ENCODE measurements at regions not wholly inside any gene's neighbourhood (a gene's known extent, or its start where the extent isn't known, plus 50 kb on each side); places are given as distances from the start of the nearest gene placed in this dataset.

- DNase-seq (ENCODE audit: low read depth, low spot score): no peak
These were observed 159.2 kb downstream of the RPS12 start for GRCh38 chr6:132973514-132973993.

DNA sequence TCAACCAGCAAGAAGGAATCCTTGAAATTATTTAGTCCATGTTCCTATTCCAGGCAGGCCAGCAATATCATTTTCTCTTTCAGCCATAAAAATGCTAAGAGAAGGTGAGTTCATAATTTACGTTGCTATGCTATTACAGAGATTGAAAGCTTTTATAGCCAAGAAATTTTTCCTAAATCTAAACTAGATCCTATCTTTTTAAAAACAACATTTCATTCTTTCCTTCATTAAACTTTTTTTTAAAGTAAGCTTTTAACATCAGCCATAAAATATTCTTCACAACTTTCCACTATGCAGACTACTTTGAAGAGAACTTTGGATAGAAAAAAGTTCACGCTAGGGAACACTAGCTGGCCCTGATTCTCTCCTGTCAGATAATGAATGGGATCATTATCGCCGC is 159.8 kb downstream of the RPS12 start:
- no peak for DNase-seq (ENCODE audit: low read depth, low spot score)

DNA sequence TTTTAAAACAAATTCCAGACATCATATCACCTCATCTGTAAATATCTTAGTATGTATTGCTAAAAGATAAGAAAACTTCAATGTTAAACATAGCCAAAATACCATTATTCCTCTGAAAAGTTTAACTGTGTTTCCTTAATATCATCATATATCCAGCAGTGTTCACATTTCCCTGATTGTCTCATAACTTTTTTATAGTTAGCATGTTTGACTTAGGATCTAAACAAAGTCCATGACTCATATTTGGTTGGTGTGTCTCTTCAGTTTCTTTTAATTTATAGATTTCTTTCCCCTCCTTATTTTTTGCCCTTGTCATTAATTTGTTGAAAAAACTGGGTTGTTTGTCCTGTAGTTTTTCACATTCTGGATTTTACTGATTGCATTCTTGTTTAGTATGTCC is 163.0 kb downstream of the RPS12 start:
- DNase-seq (ENCODE audit: low read depth, low spot score): no peak

- DNase-seq (ENCODE audit: low read depth, low spot score): no peak
These were observed 164.3 kb downstream of the RPS12 start for GRCh38 chr6:132978685-132979084.

GRCh38 chr6:132993738-132994137 is 179.4 kb downstream of the RPS12 start:
- no peak for DNase-seq (ENCODE audit: low read depth, low spot score)

DNA sequence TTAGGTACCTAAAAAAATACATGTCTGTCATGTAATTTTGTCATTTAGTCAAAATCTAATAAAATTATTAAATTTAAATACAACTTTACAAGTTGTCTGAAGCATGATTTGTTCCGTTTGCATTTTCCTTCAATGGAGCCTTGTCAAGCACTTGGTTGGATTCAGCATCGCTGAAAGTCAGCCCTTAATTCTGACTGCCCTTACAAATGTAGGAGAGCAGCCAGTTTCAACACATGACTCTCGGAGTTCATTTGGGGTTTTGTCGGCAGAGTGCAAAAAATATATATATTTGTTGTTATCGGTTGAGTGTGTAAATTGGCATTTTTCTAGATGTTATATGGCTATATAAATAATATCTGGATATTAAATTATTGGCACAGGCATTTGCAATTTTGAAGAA is 180.6 kb downstream of the RPS12 start:
- no peak for DNase-seq (ENCODE audit: low read depth, low spot score)

DNA sequence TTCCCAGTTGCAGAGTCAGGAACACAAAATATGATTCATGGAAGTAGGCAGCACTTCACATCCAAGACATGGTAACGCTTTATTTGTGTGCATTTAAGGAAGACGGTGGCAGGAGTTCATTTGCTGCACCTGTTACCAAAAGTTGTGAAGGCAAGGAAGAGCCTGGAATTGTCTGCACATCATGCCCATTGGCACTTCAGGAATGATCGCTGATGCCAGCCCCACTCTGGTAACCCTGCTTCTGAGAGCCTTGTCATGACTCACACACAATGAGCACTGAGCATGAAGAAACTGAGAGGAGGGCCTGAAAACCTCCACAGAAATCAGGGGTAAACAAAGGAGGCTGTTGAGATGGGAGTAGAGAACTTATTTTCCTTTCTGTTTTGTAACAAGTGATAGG is 181.1 kb downstream of the RPS12 start:
- no peak for DNase-seq (ENCODE audit: low read depth, low spot score)

- DNase-seq (ENCODE audit: low read depth, low spot score): no peak
These were observed 184.0 kb downstream of the RPS12 start for GRCh38 chr6:132998418-132998817.

- no peak for DNase-seq (ENCODE audit: low read depth, low spot score)
These were observed 186.7 kb downstream of the RPS12 start for GRCh38 chr6:133001040-133001565.

GRCh38 chr6:133004304-133004884 is 190.0 kb downstream of the RPS12 start:
- no peak for DNase-seq (ENCODE audit: low read depth, low spot score)

DNA sequence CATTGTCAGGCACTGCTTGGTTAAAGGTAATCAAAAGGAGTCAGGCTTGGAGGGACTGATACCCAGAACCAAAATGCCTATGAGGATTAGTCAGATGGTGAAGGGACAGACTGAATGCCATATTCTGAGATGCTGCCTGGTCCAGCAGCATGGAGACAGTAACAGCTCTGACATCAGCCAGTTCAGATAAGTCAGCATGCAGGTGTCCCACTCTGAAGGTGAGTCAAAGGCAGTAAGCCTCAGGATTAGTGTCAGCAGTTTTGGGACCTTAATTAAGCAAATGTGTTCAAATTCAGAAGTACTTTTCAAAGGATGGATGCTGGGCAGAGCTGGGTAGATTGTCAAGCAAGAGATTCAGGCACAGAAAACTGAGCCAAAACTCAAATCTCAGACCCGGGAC is 198.4 kb downstream of the RPS12 start:
- DNase-seq (ENCODE audit: low read depth, low spot score): no peak

DNA sequence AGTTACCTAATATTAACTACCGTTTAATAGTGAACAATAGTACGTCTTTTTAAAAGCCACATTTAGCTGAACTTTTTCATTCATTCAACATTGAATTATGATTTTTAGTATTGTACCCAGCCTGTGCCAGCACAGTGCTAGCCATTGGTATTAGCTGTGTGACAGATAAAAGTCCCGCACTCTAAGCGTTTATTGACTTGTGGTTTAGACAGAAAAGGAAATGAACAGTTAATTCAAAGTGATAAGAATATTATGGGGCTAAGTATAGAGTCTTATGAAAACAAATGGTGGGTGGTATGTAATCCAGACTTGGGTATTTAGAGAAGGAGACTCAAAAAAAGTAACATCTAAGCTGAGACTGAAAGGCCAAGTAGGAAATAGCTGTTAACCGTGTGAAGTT is 202.3 kb downstream of the RPS12 start:
- DNase-seq (ENCODE audit: low read depth, low spot score): no peak

DNA sequence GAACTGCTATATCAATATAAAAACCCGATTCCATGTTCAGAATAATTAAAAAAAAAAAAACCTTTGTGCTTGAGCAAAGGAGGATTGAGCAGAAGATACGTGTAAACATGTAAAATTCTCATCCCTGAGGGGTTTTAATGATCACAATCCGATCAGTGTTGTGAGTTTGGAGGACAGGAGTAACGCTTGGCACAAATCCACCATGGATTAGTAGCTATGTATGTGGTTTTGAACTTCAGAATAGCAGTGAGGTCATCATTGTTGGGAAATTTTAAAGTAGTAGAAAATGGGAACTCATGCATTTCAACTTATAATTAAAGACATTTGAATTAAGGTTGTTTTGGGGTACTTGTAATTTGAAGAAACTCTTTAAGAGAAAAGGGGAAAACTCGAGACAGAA is 203.2 kb downstream of the RPS12 start:
- no peak for DNase-seq (ENCODE audit: low read depth, low spot score)

- no peak for DNase-seq (ENCODE audit: low read depth, low spot score)
These were observed 212.3 kb downstream of the RPS12 start for GRCh38 chr6:133026705-133027104.

DNA sequence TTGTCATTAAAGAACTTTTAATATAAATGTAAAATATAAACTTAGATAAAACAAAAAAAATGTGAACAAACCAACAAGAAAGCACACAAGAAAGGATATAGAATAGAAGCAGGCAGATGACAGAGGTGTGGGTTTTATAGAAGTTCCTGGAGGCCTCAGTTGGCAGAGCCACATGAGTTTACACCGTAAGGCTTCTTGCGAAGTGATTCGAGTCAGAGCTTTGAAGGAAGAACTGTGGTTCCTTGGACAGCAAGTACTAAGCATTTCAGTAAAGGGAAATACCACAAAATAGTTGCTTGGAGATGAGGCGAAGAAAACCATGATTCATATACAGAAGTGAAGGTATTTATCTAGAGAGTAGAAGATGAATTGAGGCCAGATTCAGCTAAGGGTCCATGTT is 207.9 kb upstream of the EYA4 start:
- no peak for DNase-seq (ENCODE audit: low read depth, low spot score)

DNA sequence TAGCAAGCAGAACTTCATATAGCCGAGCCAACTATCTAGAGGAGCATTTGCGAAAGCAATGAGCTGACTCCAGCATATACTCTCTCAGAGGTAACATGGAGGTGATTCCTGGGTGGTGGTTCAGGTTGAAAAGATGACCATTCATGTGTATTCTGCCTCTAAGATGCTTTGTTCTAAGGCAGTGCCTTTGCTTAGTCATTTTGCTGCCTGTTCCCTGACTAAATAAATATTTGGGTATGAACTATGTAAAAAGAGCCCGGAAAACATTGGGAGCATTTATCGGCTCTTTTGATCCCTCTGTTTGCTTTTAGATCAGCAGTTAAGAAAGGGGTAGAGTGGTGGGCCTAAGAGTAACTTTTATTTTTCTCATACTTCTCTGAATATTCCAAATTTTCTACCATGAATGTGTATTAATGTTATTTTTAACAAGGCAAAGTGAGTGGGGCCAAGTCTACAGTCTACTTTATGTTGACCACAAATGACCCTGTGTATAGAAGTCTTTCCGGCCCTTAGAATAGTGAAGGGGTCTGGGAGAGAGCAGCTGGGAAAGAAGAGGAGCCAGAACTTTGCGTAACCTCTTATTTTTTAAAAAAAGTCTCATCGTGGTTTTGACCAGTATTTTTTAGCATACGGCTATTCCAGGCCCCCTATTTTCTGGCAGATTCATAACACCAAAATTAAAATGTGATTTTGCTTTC is 206.5 kb upstream of the EYA4 start:
- DNase-seq (ENCODE audit: low read depth, low spot score): no peak

DNA sequence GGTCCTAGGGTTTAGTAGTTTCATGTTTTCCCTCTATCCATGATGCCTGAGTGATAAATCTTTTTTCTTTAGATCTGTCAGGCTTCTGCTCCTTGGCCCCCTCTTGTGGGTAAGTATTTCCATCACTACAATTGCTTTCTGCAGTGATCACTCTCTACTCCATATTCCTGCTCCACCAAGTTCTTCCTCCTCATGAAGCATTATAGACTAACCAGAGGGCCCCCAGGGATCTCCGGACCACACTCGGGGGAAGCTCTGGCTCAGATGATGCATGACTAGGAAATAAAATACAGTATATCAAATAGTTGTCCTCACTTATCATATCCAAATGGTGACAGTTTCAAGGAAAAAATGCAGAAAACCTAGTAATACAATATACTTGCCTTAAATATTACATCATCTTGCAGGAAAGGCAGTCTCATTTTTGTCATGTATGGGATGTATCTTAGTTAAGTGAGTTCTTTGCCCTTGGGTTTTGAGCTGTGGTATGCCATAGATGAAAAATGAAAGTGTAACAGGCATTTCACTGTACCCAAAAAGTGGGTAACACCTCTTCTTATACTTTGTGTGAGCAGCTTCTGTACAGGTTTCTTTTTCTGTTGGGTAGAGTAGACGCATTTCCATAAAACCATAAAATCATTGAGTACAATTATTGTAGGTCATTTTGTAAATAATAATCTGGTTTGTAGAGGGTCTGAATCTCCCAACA is 200.9 kb upstream of the EYA4 start:
- no peak for DNase-seq (ENCODE audit: low read depth, low spot score)

DNA sequence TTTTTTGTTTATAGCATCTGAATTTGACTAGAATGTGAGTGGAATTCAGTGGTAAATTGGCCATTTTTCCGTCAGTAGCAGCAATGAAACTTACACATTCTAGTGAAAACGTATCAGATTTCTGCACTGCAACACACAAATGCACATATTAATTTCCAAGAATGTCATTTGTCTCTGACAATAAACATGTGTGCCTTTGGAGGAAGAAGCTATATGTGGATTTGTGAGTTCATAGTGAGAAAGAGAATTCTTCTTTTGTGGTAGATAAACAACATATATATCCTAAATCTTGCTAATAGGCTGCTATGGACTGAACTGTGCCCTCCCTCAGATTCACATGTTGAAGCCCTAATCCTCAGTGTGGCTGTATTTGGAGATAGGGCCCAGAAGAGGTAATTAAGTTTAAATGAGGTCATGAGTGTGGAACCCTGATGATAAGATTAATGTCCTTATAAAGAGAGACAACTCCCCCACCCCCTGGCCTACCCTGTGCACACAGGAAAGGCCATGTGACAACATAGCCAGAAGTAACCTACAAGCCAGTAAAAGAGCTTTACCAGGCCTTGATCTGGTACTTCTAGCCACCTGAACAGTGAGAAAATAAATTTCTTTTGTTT is 200.2 kb upstream of the EYA4 start:
- no peak for DNase-seq (ENCODE audit: low read depth, low spot score)

- no peak for DNase-seq (ENCODE audit: low read depth, low spot score)
These were observed 198.5 kb upstream of the EYA4 start for GRCh38 chr6:133042550-133043120.

- DNase-seq (ENCODE audit: low read depth, low spot score): no peak
These were observed 194.6 kb upstream of the EYA4 start for GRCh38 chr6:133046576-133046975.

DNA sequence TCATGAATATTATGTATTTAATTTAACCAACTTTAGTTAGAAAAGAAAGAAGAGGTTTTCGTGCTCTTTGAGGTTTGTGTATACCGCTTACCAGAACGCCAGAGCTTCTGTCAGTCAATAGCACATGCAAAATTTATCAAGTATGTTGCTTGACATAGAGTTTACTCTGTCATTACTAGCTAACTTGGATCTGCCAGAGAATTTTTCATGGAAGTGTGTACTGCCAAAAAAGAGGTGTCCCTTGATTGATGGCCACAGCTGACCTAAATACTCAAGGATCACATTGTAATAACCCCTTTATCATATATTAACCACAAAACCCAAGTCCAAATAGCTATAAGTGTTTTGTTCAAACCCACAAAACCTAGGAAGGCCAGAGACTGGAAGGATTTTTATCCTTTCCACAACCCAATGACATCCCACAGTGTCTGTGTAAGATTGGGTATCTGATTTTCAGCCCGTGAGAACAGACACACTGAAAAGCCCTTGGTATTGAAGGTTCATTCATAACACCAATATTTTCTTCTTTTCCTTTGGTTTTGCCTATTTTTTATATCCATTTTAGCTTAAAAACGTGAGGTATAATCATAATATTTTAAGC is 194.0 kb upstream of the EYA4 start:
- DNase-seq (ENCODE audit: low read depth, low spot score): no peak

DNA sequence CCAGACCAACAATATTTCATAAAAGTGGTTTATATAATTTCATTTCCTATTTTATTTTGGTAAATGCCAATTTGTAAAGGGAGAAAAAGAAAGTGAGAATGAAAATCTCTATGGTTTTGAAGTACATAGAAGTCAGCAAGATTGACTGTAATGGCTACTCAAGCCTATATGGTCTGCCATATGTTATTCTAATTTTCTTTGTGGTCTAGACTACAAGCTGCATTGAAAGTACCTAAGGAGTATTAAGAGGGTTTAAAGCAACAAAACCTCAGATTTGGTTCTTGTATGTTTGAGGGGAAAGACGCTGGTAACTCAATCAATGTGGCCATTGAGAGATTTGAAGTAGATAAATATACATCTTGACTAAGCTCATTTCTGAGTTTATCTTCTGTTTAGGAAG is 193.5 kb upstream of the EYA4 start:
- DNase-seq (ENCODE audit: low read depth, low spot score): no peak

All from activated naive CD8-positive, alpha-beta T cell treated with anti-CD3 and anti-CD28 coated beads, Interleukin-2, amount 50 U/mL, for 16 hours (primary cell).